ENCODE measurements at regions not wholly inside any gene's neighbourhood (a gene's known extent, or its start where the extent isn't known, plus 50 kb on each side); places are given as distances from the start of the nearest gene placed in this dataset.

DNA sequence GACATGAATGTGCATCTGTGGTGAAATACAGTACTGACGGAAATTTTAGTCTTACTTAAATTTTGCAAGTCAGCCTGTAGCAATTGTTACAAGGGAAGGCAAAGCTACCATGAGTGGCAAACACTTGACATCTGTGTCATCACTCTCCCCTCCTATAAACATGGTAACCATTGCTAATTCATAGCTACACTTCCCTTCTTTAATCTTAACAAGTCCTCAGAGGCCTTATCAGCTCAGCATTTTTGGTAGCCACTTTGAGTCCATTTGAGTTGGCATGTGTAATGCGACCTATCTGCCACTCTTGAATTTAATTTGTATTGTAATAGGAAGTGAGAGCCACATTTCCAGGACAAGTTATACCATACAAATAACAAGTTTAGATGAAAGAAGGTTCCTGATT, 218.1 kb downstream of the RMST start:
- peaks cover 46% of the 10 kb centered on the region for H3K9me3 Mint-ChIP-seq
- DNase-seq = no peak
- no peak overlapping the region for H3K27ac Mint-ChIP-seq
- TF ChIP-seq CTCF (IDR thresholded peaks at IDR 0.05) = no peak
- H3K27me3 Mint-ChIP-seq (ENCODE audit: insufficient read depth) = peaks cover 4% of the 10 kb centered on the region; the same call in 1 of the 2 replicates
- no peak overlapping the region for H3K4me3 Mint-ChIP-seq
- H3K36me3 Mint-ChIP-seq (ENCODE audit: low read depth) = no peaks in the 10 kb centered on the region
- H3K4me1 Mint-ChIP-seq (ENCODE audit: low read depth) = no peaks in the 10 kb centered on the region

DNA sequence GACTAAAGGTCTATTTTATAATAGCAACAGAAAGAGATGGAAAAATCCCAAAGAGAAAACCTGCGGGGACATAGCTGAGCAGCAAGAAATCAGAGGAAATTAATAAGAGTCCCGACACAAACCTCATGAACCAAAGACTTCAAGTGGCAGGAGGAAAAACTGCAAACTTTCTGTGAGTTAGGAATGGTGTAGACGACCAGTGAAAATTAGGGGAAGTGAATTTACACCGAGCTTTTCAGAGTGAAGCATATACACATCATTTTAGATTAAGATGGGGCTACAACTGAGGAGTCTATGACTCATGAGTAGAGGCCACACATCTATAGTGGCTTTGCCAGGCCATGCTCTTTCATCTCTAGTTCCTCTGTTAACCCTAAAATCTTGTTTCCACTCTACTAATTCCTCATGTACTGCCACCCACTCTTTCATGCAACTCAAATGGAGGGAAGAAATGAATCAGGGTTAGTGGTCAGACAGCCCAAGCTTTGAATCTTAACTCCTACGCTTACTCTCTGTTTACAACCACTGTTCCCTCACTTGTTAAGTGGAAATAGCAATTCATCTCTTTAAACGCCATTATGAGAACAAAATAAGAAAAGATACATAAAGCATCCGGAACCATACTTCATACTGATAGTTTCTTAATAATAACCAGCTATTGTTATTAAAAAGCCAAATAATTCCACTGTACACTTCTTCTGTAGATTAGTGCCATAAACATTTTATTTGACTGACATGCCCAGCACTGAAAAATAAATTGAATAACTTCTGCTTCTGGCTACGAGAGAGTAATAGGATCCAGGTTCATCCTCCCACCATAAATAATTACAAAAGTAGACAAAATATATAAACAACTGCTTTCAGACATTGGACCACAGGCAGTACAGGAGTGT, 219.3 kb downstream of the RMST start:
- peaks cover 40% of the 10 kb centered on the region for H3K9me3 Mint-ChIP-seq
- no peak overlapping the region for H3K27ac Mint-ChIP-seq
- no peak for TF ChIP-seq CTCF (IDR thresholded peaks at IDR 0.05)
- H3K4me3 Mint-ChIP-seq = no peak overlapping the region
- no peaks in the 10 kb centered on the region for H3K36me3 Mint-ChIP-seq (ENCODE audit: low read depth)
- no peak for DNase-seq
- no peaks in the 10 kb centered on the region for H3K4me1 Mint-ChIP-seq (ENCODE audit: low read depth)
- H3K27me3 Mint-ChIP-seq (ENCODE audit: insufficient read depth) = peaks cover 4% of the 10 kb centered on the region; the same call in 1 of the 2 replicates

DNA sequence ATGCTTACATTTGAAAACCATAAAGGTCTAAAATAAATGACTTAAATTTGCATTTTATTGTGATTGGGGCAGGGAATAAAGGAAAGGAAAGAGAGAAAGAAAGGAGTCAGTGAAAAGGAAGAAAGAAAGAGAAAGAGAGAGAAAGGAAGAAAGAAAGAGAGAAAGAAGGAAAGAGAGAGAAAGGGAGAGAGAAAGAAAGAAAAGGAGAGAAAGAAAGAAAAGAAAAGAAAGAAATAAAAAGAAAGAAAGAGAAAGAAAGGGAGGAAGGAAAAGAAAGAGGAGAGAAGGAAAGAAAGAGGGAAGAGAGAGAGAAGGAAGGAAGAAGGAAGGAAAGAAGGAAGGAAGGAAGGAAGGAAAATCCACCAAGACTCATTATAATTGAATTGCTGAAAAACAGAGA, 222.8 kb downstream of the RMST start:
- TF ChIP-seq CTCF (IDR thresholded peaks at IDR 0.05) = no peak
- Mint-ChIP-seq H3K4me1 (ENCODE audit: low read depth) (no peaks in the 10 kb centered on the region), H3K4me3 (no peak overlapping the region), H3K36me3 (ENCODE audit: low read depth) (no peaks in the 10 kb centered on the region), H3K27ac (no peak overlapping the region), H3K9me3 (peaks cover 49% of the 10 kb centered on the region), H3K27me3 (ENCODE audit: insufficient read depth) (peaks cover 4% of the 10 kb centered on the region)
- no peak for DNase-seq

DNA sequence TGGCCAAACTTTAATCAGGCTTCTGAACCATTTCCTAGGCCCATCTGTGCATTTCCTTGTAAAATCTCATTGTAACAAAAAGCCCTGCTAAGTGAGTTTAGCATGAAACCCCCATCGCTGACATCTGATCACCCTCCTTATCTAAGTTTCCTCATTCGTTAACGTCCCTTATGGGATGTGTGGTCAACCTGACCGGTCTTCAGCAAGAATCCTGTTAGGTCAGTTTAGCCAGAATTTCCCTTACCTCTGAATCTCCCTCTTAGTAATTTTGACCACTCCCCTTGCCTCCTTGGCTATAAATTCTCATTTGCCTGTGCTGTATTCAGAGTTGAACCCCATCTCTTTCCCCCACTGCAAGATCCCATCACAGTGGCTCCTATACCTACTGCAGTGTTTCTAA, 239.3 kb downstream of the RMST start:
- DNase-seq = no peak
- Mint-ChIP-seq H3K9me3 (peaks cover 43% of the 10 kb centered on the region), H3K36me3 (ENCODE audit: low read depth) (no peaks in the 10 kb centered on the region), H3K4me3 (no peak overlapping the region), H3K4me1 (ENCODE audit: low read depth) (no peaks in the 10 kb centered on the region), H3K27me3 (ENCODE audit: insufficient read depth) (no peaks in the 10 kb centered on the region), H3K27ac (no peak overlapping the region)
- TF ChIP-seq CTCF (IDR thresholded peaks at IDR 0.05) = no peak

- no peak for TF ChIP-seq CTCF (IDR thresholded peaks at IDR 0.05)
- Mint-ChIP-seq H3K27me3 (ENCODE audit: insufficient read depth) (no peaks in the 10 kb centered on the region), H3K27ac (no peak overlapping the region), H3K4me1 (ENCODE audit: low read depth) (no peaks in the 10 kb centered on the region), H3K36me3 (ENCODE audit: low read depth) (no peaks in the 10 kb centered on the region), H3K4me3 (no peak overlapping the region), H3K9me3 (peaks cover 31% of the 10 kb centered on the region)
- no peak for DNase-seq
Observed at GRCh38 chr12:97711392-97711791, 248.8 kb downstream of the RMST start.
